ENCODE measurements at regions not wholly inside any gene's neighbourhood (a gene's known extent, or its start where the extent isn't known, plus 50 kb on each side); places are given as distances from the start of the nearest gene placed in this dataset.
A peak's percentile ranks its signal among the peaks of the same experiment; 100 is the strongest.

DNA sequence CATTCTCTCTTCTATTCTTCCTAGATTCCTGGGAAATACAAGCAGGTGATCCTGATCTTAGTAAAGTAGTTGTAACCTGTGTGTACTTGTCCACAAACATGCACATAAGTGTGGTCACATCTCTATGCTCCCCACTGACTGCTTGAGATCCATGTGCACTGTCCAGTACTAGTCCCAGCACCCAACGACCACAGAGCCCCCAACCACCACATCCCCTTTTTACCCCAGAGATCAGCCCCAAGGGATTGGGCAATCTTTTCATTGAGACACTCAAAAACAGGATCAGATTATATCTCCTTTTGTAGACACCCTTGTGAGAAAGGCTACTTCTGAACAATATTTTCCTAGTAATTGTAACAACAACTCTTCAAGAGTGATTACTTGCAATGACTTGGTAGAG is 240.6 kb downstream of the ACTL7B start:
- intact Hi-C loops (cut with DNase I) = no loop called here
- H3K9me3 ChIP-seq = no peaks in the 10 kb centered on the region
- no peaks in the 10 kb centered on the region for H3K4me1 ChIP-seq
- no peak overlapping the region for H3K4me3 ChIP-seq
- no peaks in the 10 kb centered on the region for H3K27me3 ChIP-seq
- H3K36me3 ChIP-seq = no peaks in the 10 kb centered on the region
- TF ChIP-seq, protein P1, sequence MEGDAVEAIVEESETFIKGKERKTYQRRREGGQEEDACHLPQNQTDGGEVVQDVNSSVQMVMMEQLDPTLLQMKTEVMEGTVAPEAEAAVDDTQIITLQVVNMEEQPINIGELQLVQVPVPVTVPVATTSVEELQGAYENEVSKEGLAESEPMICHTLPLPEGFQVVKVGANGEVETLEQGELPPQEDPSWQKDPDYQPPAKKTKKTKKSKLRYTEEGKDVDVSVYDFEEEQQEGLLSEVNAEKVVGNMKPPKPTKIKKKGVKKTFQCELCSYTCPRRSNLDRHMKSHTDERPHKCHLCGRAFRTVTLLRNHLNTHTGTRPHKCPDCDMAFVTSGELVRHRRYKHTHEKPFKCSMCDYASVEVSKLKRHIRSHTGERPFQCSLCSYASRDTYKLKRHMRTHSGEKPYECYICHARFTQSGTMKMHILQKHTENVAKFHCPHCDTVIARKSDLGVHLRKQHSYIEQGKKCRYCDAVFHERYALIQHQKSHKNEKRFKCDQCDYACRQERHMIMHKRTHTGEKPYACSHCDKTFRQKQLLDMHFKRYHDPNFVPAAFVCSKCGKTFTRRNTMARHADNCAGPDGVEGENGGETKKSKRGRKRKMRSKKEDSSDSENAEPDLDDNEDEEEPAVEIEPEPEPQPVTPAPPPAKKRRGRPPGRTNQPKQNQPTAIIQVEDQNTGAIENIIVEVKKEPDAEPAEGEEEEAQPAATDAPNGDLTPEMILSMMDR (IDR thresholded peaks at IDR 0.05) = no peak
- TF ChIP-seq POLR2A (IDR thresholded peaks at IDR 0.05) (no peak), POLR2AphosphoS5 (IDR thresholded peaks at IDR 0.05; ENCODE audit: insufficient read depth in 1 of 2, low read depth in 1 of 2) (no peak)
- no peak for DNase-seq (ENCODE audit: extremely low spot score in 2 of 2)
- no peak overlapping the region for H3K27ac ChIP-seq

DNA sequence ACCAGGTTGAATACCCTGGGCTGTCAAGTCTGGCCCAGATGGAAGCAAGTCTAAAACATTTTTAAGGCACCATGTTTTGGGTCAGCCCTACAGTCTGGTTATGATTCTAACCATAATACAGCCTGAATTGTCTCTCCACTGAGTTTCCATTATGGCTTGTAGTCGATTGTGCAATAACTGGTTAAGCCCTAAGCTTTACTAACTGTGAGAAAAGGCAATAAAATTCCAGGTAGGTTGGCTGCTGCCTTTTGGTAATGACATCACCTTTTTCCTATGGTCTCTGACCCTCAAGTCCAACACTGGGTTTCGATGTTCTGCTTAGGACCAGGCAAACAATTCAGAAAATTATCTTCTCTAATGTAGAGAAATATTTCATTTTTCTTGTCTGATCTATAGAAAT is 243.3 kb downstream of the ACTL7B start:
- Histone ChIP-seq H3K27me3 (no peaks in the 10 kb centered on the region), H3K4me1 (no peaks in the 10 kb centered on the region), H3K9me3 (no peaks in the 10 kb centered on the region), H3K36me3 (no peaks in the 10 kb centered on the region), H3K4me3 (no peak overlapping the region), H3K27ac (no peak overlapping the region)
- TF ChIP-seq, protein P1 (IDR thresholded peaks at IDR 0.05) = no peak
- TF ChIP-seq POLR2AphosphoS5 (IDR thresholded peaks at IDR 0.05; ENCODE audit: insufficient read depth in 1 of 2, low read depth in 1 of 2) = peak in 1 of 2 donors; percentile 53
- TF ChIP-seq POLR2A (IDR thresholded peaks at IDR 0.05) = no peak
- no peak for DNase-seq (ENCODE audit: extremely low spot score in 2 of 2)
- intact Hi-C loops (cut with DNase I) = no loop called here

DNA sequence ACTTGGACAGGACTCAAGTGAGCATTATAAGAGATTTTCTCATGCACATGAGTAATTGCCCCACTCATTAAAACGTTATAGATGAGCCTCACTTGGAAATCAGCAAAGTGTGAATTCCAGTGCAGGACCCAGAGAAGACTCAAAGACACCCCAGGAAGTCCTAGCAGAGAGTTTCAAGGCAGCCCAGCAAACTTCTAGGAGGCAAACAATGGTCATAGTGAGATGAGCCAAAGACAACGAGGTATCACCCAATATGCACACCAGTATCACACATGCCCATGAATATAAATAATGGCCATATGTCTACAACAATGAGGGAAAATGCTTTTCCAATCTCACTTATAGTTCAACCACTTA is 245.9 kb downstream of the ACTL7B start:
- DNase-seq (ENCODE audit: extremely low spot score in 2 of 2) = no peak
- Histone ChIP-seq H3K9me3 (no peaks in the 10 kb centered on the region), H3K36me3 (no peaks in the 10 kb centered on the region), H3K27ac (no peak overlapping the region), H3K4me1 (peaks cover 17% of the 10 kb centered on the region), H3K4me3 (no peak overlapping the region), H3K27me3 (no peaks in the 10 kb centered on the region)
- TF ChIP-seq POLR2AphosphoS5 (IDR thresholded peaks at IDR 0.05; ENCODE audit: insufficient read depth in 1 of 2, low read depth in 1 of 2) (no peak), POLR2A (IDR thresholded peaks at IDR 0.05) (no peak)
- TF ChIP-seq, protein P1 (IDR thresholded peaks at IDR 0.05) = no peak
- intact Hi-C loops (cut with DNase I) = no loop called here

DNA sequence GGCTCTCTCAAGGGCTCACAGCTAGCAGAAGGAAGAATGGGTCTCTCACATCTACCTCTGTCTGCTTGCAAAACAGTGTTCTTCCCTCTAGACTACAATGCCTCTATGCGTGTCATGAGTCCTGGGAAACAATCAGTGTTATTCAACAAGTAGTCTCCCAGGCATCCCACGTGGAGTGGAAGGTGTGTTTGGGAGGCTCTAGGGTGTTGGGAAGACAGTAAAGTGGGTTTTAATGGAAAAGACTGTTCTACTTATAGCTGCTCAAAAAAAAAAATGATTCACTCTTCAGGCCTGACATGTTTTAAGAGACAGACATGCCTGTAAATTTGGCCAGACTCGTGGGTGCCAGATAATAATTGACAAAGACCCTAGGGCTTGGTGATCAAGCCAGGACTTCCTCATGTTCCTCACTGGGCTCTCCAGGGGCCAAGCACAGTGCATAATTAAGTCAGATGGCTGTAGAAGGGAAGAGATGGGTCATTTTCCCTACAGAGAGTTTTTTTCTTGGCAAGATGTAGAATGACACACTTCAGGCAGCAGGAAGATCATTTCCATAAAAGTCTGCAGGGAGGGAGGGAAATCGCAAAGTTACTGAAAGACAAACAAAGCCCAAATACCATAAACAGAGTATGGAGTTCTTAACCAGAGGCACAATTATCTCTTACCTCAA is 246.4 kb downstream of the ACTL7B start:
- Histone ChIP-seq H3K27ac (no peak overlapping the region), H3K27me3 (no peaks in the 10 kb centered on the region), H3K36me3 (no peaks in the 10 kb centered on the region), H3K9me3 (no peaks in the 10 kb centered on the region), H3K4me3 (no peak overlapping the region), H3K4me1 (peaks cover 20% of the 10 kb centered on the region)
- TF ChIP-seq, protein P1 (IDR thresholded peaks at IDR 0.05) = no peak
- TF ChIP-seq POLR2A (IDR thresholded peaks at IDR 0.05) (no peak), POLR2AphosphoS5 (IDR thresholded peaks at IDR 0.05; ENCODE audit: insufficient read depth in 1 of 2, low read depth in 1 of 2) (no peak)
- DNase-seq (ENCODE audit: extremely low spot score in 2 of 2) = no peak
- intact Hi-C loops (cut with DNase I) = no loop called here

DNA sequence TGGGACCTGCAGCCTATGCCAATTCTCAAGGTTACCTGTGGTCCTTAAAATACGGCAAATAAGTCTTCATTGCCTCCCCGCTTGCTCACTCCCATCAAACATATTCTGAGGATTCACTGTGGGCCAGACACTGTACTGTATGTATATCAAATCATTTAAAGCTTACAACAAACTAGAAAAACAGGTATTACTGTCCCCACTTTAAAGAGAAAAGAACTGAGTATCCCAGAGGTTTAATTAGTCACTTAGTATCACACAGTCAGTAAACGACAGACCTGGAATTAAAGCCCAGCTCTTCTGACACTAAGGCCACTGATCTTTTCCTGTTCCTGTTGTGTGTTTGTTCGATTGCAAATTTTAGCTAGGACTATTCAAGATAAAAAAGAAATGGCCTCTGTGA is 248.2 kb downstream of the ACTL7B start:
- TF ChIP-seq, protein P1 (IDR thresholded peaks at IDR 0.05) = no peak
- peak in 1 of 2 donors; percentile 59 for TF ChIP-seq POLR2AphosphoS5 (IDR thresholded peaks at IDR 0.05; ENCODE audit: insufficient read depth in 1 of 2, low read depth in 1 of 2)
- H3K27ac ChIP-seq = no peak overlapping the region
- H3K4me1 ChIP-seq = peaks cover 35% of the 10 kb centered on the region
- no peak overlapping the region for H3K4me3 ChIP-seq
- H3K27me3 ChIP-seq = no peaks in the 10 kb centered on the region
- intact Hi-C loops (cut with DNase I) = no loop called here
- no peak for DNase-seq (ENCODE audit: extremely low spot score in 2 of 2)
- no peaks in the 10 kb centered on the region for H3K36me3 ChIP-seq
- H3K9me3 ChIP-seq = no peaks in the 10 kb centered on the region

Measured in vagina (tissue), 2 donors.